ENCODE measurements at regions not wholly inside any gene's neighbourhood (a gene's known extent, or its start where the extent isn't known, plus 50 kb on each side); places are given as distances from the start of the nearest gene placed in this dataset.

GRCh38 chr12:34198924-34199323 is 176.6 kb downstream of the ALG10 start:
- H3K27ac ChIP-seq = no peak overlapping the region
- 52% methylated on average over 6 of the region's 7 CpGs for WGBS (ENCODE audit: insufficient coverage, low coverage, low lambda C conversion rate, missing lambda C conversion rate)
- DNase-seq (no peak), ATAC-seq (no peak)
- H3K27me3 ChIP-seq = no peaks in the 10 kb centered on the region
- no peaks in the 10 kb centered on the region for H3K36me3 ChIP-seq
- H3K4me3 ChIP-seq = no peak overlapping the region
- H3K4me1 ChIP-seq = no peaks in the 10 kb centered on the region
- TF ChIP-seq CTCF (IDR thresholded peaks at IDR 0.05) (no peak), POLR2A (IDR thresholded peaks at IDR 0.05) (no peak)
- H3K9me3 ChIP-seq = no peaks in the 10 kb centered on the region
- intact Hi-C loops (cut with DNase I) = no loop called here

- Histone ChIP-seq H3K36me3 (no peaks in the 10 kb centered on the region), H3K9me3 (no peaks in the 10 kb centered on the region), H3K4me1 (no peaks in the 10 kb centered on the region), H3K4me3 (no peak overlapping the region), H3K27me3 (no peaks in the 10 kb centered on the region), H3K27ac (no peak overlapping the region)
- 91% methylated on average over 4 of the region's 27 CpGs for WGBS (ENCODE audit: insufficient coverage, low coverage, low lambda C conversion rate, missing lambda C conversion rate)
- intact Hi-C loops (cut with DNase I) = no loop called here
- no peak for DNase-seq
- ATAC-seq = no peak
- TF ChIP-seq CTCF (IDR thresholded peaks at IDR 0.05) (no peak), POLR2A (IDR thresholded peaks at IDR 0.05) (no peak)
These were observed 181.7 kb downstream of the ALG10 start for GRCh38 chr12:34203866-34204620.

GRCh38 chr12:34204830-34205285 is 182.6 kb downstream of the ALG10 start:
- no peaks in the 10 kb centered on the region for H3K4me1 ChIP-seq
- H3K27ac ChIP-seq = no peak overlapping the region
- no peak for ATAC-seq
- H3K4me3 ChIP-seq = no peak overlapping the region
- H3K27me3 ChIP-seq = no peaks in the 10 kb centered on the region
- H3K36me3 ChIP-seq = no peaks in the 10 kb centered on the region
- TF ChIP-seq POLR2A (IDR thresholded peaks at IDR 0.05) (no peak), CTCF (IDR thresholded peaks at IDR 0.05) (no peak)
- intact Hi-C loops (cut with DNase I) = no loop called here
- H3K9me3 ChIP-seq = no peaks in the 10 kb centered on the region
- WGBS (ENCODE audit: insufficient coverage, low coverage, low lambda C conversion rate, missing lambda C conversion rate) = 73% methylated on average over 4 of the region's 12 CpGs
- DNase-seq = no peak

- no peaks in the 10 kb centered on the region for H3K36me3 ChIP-seq
- H3K9me3 ChIP-seq = no peaks in the 10 kb centered on the region
- ATAC-seq = no peak
- TF ChIP-seq CTCF (IDR thresholded peaks at IDR 0.05) (no peak), POLR2A (IDR thresholded peaks at IDR 0.05) (no peak)
- DNase-seq = no peak
- H3K27ac ChIP-seq = no peak overlapping the region
- H3K4me3 ChIP-seq = no peak overlapping the region
- no peaks in the 10 kb centered on the region for H3K4me1 ChIP-seq
- H3K27me3 ChIP-seq = no peaks in the 10 kb centered on the region
- intact Hi-C loops (cut with DNase I) = no loop called here
- WGBS (ENCODE audit: insufficient coverage, low coverage, low lambda C conversion rate, missing lambda C conversion rate) = no CpG with 5 or more reads among the region's 24 CpGs
These were observed 183.1 kb downstream of the ALG10 start for GRCh38 chr12:34205401-34205800.
